ENCODE measurements at regions not wholly inside any gene's neighbourhood (a gene's known extent, or its start where the extent isn't known, plus 50 kb on each side); places are given as distances from the start of the nearest gene placed in this dataset.
"Not testable (repeated sequence)": the region's sequence is repeated elsewhere in the genome, so short reads cannot be mapped to it uniquely, and the experiment has no call there.

DNA sequence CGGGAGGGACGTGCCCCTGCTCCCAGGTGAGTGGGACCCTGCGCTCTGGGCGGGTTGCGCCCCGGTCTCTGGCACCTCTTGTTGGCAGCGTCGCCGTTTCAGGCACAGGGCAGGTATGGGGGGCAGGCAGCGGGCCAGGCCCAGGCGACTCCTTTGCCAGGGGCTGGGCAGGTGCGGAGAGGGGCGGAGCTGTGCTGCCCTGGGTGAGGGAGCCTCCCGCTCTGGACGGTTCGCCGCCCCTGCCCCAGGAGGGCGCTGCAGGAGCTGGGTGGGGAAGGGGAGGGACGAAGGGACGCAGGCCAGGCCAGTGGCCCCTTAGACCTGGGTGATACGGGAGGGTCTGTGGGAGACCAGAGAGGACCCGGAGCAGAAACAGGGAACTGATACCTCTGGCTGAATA, 663.9 kb upstream of the DEFB115 start:
- DNase-seq: no peak

DNA sequence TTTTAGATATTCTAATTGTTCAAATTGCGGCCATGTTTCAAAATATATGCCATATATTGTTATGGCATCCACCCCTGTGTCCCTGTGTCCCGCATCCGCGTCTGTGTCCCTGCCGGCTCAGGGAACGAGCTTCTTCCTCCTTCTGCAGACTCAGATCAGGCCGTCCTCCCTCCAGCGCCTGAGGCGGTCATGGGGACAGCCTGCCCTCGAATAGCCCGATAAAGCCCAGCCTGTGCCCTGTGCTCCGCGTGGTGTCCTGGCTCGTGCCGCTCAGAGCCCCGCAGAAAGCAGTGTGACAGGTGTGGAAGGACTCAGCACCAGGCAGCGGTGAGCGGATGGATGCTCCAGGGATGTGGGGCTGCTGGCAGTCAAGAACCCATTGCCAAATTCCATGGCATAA, 663.4 kb upstream of the DEFB115 start:
- DNase-seq: no peak

DNA sequence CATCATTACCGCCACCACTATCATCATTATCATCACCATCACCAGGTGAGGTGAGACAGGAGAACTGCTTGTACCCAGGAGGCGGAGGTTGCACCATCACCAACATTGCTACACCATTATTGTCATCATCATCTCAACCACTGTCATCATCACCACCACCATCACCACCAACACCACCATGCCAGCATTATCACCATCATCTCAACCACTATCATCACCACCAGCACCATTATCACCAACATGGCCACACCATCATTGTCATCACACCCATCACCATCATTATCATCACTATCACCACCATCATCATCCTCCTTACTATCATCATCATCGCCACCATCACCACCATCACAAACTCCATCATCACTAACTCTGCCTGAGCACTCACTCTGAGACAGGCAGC, 661.8 kb upstream of the DEFB115 start:
- no peak for DNase-seq

DNA sequence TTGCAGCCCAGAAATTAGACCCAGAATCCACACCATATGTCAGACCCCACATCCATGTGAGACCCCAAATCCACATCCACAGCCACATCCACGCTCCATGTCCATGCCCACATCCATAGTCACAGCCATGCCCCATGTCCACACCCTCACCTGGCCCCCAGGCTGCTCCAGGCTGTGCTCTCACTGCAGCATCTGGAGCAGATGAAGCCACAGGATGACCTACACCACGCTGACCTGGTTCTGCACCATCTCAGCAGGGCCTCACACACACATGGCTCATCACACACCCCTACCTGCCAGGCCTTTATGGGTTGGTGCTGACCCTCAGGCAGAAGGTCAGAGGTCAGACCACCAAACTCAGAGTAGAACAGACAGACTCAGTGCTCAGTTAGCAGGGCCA, 660.0 kb upstream of the DEFB115 start:
- DNase-seq: not testable (repeated sequence)

DNA sequence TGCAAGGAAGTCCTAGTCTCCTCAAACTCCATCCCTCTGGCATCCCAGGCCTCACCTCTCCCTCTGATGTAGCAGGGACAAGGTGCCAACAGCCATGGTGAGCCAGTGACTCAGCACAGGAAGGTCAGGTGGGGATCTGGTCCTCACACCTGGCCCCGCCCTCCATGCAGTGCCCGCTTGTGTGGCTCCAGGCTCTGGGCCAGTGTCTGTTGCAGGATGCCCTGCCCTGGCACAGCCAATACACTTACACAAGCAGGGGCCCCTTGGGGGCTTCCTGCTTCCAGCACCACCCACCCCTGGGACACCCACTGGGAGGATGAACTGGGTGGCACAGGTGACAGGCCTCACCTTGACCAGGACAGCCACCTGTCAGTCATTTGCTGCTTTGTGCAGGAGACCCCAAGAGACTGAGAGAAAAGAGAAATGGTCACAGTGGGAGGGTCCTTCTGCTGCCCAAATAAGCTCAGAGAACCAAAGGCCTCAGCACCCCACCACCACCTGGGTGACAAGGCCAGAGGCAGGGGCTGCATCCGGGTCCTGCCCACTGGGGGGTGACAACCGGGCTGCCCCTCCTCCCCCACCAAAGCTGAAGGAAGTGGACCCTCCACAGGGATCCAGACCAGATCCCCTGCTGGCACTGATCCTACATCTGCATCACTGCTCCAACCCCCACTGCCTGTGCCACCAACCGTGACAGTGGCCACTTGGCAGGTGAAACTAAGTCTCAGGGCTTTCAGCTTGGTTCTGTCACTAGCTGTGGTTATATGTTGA, 658.8 kb upstream of the DEFB115 start:
- DNase-seq: no peak

DNA sequence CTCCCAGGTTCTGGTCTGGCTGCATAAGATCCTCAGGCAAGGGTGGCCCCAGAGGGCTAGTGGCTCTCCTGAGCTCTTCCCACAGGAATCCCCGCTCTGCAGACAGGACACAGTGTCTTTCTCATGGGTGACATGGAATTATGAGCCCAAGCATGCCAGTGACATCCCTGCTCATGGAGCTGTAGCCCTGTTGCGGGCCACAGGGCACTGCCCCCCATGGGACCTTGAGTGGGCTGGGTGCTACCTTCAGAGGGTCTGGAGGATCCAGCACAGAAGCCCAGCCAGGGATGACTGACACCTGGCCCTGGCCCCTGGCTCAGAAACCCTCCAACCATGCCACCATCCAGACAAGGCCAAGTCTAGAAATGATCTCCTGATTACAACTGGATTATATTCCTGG, 657.5 kb upstream of the DEFB115 start:
- DNase-seq: no peak

DNA sequence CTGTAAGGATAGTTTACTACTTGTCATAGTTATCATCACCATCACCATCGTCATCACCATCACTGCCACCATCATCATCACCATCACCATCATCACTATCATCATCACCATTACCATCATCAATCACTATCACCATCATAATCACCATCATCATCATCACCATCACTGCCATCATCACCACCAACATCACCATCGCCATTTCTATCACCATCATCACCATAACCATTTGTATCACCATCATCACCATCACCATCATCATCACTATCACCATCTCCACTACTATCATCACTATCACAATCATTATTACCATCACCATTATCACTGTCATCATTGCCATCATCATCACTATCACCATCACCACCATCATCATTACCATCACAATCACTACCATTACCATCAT, 655.5 kb upstream of the DEFB115 start:
- DNase-seq: no peak

DNA sequence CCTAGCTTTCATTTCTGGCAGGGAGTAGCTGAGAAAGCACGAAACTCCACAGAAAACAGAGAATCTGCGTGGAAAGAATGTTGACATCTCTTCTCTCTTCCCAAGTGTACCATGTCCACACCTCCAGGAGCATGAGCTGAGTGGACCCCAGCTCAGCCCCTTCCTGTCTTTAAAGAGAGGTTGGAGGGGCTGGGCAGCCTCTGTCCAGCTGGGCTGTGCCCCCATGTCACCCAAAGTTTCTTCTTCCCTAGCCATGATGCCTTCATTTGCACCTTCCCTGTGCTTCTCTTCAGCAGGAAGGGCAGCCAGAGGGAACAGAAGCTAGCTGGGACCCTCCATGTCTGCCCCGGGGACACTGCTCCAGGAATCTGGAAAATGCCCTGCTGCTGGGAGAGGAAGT, 655.0 kb upstream of the DEFB115 start:
- DNase-seq: no peak

DNA sequence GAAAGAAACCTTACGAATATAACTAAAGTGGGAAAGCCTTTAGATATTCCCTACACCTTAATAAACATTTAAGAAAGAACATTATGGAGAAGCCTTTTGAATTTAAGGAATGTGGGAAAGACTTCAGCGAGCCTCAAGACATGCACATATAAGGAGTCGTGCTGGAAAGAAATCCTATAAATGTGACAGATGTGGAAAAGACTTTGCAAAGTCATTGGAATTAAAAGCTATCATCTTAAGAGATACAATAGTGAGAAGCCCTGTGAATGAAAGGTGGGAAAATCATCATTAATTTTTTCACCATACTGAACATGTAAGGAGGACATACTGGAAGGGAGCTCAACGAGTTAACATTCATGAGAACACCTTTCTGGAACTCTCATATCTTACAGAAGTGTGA, 650.5 kb upstream of the DEFB115 start:
- no peak for DNase-seq

DNA sequence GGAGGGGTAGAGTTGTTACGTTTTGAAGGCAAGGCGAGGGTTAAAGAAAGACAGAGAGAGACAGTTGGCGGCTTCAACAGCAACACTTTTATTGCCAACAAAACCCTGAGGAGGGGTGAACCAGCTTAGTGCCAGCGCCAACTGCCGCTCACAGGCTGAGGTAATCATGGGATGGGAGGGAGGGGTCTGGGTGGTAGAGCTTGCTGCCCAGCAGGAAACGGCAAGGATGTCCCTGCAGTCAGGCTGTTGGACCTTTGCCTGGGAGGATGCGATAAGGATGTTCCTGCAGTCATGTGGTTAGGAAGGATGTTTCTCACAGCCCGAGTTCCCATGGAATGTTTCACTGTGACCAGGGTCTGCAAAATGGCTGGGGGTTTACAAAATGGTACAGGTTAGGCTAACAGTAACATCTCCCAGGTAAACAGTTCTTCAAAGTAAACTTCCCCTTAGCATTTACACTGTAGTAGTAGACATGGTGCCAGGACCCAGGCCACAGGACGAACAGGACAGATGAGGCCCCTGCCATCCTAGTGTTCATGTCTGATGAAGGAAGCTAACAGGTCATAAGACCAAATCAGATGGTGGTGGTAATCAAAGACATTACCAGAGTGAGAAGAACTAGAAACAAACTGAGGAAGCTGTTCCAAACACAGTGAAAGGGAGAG, 647.3 kb upstream of the DEFB115 start:
- no peak for DNase-seq

DNA sequence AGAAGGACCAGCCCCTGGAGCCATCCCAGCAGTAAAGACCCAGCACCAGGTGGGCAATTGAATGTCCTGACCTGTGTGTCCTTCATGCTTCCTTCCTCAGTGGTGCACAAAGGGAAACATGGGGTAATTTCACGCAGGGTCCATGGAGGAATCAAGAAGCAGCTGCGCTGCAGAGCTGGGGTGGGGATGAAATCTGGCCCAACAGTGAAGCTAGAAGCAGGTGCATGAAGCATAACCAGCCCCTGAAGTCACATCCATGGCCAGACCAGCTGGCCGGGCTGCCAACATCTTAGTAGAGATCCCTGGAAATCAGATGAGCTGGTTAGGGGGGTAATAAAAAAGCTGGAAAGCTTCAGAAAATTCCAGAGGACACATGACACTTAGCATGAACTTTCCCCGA, 646.7 kb upstream of the DEFB115 start:
- DNase-seq: no peak

DNA sequence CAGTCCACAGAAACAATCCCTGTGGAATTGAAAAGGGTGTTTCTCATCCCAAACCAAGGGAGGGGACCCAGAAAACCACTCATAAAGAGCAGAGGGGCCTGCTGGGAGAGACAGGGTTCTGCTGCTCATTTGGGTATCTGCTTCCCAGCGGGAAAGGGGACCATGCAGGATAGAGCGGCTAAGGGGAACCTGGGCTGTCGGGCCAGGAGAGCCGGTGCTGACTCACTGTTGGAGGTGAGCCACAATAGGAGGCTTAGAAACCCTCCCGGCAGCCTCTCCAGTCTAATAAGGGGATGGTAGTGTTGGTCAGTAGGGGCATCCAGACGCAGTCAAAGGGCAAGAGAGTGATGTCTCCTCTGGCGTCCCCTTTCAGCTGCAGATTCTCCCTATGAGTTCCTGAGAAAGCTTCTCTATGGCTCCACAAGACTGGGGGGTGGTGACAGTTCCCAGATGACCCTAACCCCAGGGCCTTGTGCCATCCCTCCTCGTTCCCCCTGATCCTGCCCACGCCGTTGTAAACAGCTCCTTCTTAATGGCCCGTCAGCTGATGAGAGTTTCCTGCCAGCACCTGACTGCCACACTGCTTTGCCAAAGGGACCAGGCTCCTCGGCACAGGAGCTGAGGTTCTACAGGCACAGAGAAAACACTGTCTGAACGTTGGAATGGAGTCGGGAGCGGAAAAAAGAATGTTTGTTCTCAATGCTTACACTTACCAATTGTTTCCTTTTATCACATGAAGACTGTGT, 646.1 kb upstream of the DEFB115 start:
- DNase-seq: no peak

DNA sequence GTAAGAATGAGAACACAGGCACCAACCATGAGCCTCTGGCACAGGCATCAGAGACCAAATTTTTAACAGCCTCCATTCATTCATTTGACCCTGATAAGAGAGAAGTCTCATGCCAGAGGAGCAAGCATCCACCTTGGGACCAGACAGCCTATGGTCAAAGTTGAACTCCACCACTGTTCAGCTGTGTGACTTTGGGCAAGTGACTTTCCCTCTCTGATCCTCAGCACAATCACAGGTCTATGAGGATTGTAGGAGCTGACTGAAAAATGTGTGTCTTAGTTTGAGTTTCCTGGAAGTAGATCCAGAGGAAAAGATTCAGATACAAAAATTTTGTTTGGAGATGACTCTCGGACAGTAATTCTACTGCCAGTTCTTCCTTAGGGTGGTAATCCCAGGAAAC, 645.1 kb upstream of the DEFB115 start:
- DNase-seq: no peak

DNA sequence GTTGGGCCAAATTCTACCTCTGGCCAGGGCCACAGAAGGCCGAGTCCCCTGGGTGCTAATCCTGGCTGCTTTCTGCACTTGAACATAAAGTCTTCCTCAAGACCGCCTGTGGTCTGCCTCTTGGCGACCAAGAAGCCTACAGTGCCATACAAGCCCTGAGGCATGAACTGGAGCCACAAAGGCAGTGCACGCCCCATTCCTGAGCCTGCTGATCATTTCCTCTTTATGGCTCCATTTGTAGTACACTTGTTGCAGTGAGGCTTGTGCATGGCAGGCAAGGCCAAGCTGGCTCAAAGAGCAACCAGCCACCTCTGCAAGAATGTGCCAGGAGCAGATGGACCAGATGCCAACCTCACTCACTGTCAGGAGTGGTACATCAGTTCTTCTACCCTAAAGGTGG, 636.1 kb upstream of the DEFB115 start:
- DNase-seq: not testable (repeated sequence)

DNA sequence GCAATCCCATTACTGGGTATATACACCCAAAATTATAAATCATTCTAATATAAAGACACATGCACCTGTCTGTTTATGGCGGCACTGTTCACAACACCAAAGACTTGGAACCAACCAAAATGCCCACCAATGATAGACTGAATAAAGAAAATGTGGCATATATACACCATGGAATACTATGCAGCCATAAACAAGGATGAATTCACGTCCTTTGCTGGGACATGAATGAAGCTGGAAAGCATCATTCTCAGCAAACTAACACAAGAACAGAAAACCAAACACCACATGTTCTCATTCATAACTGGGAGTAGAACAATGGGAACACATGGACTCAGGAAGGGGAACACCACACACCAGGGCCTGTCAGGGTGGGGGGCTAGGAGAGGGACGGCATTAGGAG, 633.2 kb upstream of the DEFB115 start:
- not testable (repeated sequence) for DNase-seq

DNA sequence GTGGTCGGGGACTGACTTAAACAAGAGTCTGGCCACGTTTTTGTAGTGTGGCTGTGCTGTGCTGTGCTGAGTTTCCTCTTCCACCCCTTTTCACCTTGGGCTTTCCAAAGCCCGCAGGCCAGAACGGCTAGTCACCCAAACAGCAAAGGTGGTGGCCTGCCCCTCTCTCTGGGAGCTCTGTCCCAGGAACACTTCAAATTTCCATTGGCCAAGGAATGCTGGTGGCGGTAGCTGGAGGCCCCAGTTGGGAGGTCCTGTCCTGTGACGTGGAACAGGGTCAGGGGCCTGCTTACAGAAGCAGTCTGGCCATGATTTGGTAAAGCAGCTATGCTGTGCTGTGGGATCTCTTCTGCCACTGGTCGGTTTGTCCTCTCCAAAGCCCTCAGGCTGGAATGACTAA, 628.1 kb upstream of the DEFB115 start:
- not testable (repeated sequence) for DNase-seq

DNA sequence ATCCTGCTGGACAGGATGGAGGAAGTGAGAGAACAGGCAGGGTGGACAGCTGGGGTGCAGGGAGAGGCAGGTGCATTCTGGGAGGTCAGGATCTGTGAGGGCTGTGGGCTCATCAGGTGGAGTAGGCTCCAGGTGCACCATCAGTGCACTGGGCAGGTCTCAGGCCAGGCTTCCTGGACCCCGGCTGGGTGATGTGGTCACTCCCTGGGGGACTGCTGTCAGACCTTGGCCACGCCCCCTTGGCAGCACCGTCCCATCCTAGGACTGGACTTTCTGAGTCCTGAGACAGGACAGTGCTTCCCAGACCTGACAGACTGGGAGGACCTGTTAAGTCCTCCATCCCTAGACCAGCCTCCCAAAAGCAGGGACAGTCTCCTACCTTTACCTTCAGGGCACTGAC, 626.7 kb upstream of the DEFB115 start:
- no peak for DNase-seq

DNA sequence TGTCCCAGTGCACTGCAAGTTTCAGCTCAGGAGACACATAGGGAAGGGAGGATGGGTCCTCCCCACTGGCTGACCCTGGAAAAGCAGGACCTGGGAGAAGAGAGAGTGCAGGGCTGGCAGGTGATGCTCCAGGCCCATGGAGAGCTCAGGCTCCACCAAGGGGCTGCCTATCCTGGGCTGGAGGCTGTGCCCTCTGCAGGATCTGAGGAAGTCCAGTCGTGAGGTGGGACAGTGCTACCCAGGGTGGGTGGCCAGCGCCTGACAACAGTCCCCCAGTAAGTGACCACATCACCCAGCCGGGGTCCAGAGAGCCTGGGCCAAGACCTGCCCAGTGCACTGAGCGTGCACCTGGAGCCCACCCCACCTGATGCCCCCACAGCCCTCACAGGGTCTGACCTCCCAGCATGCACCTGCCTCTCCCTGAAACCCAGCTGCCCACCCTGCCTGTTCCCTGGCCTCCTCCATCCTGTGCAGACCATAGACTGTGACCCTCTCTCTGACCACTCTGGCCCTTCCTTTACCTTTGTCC, 626.1 kb upstream of the DEFB115 start:
- DNase-seq: not testable (repeated sequence)

DNA sequence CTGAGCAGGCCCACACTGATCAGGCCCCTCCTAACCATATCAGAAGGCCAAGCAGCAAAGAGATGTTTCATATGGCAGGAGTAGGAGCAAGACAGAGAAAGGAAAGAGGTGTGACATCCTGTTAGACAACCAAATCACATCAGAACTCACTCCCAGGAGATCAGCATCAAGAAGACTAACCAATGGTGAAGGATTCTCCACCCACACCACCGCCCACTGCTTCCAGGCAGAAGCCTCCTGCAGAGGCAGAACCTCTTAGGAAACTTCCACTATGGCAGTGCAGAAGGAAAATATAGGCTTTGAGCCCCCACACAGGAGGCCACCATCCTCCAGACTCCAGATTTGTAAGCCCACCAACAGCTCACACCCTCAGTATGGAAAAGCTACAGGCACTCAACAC, 624.7 kb upstream of the DEFB115 start:
- DNase-seq: not testable (repeated sequence)

DNA sequence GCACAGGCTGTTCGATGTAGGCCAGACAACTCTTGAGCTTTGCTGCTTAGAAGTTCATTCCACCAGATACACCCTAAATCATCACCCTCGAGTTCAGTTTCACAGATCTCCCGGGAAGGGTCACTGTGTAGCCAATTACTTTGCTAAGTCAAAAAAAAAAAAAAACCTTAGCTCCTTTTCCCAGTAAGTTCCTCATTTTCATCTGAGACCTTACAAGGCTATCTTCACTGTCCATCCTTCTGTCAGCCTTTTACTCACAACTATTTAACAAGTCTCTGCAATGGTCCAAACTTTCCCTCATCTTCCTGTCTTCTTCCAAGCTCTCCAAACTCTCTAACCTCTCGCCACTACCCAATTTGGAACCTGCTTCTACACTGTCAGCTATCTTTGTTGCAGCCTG, 615.9 kb upstream of the DEFB115 start:
- not testable (repeated sequence) for DNase-seq

DNA sequence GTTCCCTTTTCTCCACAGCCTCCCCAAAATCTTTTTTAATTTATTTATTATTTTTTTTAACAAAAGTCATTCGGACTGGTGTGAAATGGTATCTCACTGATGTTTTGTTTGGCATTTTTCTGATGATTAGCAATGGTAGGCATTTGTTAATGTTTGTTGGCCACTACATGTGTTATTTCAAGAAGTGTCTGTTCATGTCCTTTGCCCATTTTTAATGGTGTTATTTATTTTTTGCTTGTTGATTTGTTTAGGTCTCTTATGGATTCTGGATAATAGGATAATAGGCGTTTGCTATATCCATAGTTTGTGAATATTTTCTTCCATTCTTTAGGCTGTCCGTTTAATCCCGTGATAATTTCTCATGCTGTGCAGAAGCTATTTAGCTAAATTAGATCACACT, 596.5 kb upstream of the DEFB115 start:
- not testable (repeated sequence) for DNase-seq

DNA sequence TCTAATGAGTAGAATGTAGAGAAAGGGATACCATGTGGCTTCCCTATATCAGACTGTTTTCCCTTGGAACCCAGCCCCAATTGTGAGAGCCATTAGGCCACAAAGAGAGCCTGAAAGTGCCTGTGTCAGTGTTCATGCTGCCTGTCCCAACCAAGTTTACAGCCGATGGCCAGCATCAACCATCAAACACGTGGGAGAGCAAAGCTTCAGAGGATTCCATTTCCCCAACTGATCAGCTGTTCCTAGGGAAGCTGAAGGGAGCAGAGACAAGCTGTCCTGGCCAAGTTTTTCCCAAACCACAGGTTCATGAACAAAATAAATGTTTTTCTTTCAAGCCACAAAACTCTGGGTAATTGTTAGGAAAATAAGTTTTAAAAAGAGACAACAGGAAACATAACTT, 589.0 kb upstream of the DEFB115 start:
- DNase-seq: not testable (repeated sequence)

DNA sequence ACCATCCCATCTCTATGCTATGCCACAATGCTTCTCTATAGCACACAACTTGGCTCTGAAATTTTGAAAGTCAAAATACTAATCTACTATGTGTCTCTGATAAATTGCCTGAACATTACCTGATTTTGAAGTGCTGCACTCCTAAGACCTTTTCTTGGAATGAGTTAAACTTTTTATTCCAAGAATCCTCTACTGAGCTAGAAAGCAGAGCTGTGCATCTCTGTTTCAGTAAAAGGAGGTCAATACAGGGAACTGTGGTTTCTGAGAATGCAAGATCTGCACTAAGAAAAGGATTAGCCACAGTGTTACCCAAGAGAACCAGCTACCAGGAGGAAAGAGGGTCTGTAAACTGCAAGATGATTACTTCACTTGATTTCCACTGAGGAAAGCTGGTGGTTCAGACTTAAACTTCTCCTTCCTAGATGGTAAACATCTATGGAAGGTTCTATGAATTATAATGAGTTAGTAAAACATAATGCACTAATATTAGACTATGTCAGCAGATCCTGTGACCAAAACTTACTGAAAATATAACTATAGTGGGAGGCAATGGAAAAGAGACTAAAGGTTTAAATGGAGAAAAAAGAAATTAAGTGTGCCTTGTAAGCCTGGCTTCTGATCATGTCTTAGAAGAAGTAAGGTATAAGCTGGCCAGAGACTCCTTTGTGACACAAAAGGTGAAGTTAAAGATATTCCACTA, 588.0 kb upstream of the DEFB115 start:
- not testable (repeated sequence) for DNase-seq
